ENCODE measurements at regions not wholly inside any gene's neighbourhood (a gene's known extent, or its start where the extent isn't known, plus 50 kb on each side); places are given as distances from the start of the nearest gene placed in this dataset.

DNA sequence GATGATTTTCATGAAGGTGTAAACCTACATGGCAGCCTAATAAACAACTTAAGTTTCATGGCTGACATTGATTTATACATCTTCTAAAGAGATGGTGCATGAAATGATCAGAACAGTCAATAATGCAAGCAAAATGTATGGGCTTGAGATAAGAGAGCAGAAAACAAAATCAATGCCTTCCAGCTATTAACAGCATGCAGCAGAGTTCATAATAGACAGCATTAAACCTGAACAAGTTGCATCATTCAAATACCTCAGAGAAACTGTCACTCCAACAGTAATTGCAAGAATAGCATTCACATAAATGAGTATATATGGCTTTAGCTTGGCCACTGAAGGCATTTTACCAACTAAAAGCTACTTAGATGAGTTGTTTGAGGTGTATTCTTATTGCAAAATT is 319.6 kb upstream of the ARID1B start:
- TF ChIP-seq SPI1 (IDR thresholded peaks at IDR 0.05; ENCODE audit: borderline replicate concordance, low read depth) (no peak), POLR2AphosphoS5 (IDR thresholded peaks at IDR 0.05; ENCODE audit: low read depth) (no peak)
- TF ChIP-seq, protein P1, sequence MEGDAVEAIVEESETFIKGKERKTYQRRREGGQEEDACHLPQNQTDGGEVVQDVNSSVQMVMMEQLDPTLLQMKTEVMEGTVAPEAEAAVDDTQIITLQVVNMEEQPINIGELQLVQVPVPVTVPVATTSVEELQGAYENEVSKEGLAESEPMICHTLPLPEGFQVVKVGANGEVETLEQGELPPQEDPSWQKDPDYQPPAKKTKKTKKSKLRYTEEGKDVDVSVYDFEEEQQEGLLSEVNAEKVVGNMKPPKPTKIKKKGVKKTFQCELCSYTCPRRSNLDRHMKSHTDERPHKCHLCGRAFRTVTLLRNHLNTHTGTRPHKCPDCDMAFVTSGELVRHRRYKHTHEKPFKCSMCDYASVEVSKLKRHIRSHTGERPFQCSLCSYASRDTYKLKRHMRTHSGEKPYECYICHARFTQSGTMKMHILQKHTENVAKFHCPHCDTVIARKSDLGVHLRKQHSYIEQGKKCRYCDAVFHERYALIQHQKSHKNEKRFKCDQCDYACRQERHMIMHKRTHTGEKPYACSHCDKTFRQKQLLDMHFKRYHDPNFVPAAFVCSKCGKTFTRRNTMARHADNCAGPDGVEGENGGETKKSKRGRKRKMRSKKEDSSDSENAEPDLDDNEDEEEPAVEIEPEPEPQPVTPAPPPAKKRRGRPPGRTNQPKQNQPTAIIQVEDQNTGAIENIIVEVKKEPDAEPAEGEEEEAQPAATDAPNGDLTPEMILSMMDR (IDR thresholded peaks at IDR 0.05; ENCODE audit: insufficient read depth, low read length) = no peak
